ENCODE measurements at regions not wholly inside any gene's neighbourhood (a gene's known extent, or its start where the extent isn't known, plus 50 kb on each side); places are given as distances from the start of the nearest gene placed in this dataset.
"Not testable (repeated sequence)": the region's sequence is repeated elsewhere in the genome, so short reads cannot be mapped to it uniquely, and the experiment has no call there.

DNA sequence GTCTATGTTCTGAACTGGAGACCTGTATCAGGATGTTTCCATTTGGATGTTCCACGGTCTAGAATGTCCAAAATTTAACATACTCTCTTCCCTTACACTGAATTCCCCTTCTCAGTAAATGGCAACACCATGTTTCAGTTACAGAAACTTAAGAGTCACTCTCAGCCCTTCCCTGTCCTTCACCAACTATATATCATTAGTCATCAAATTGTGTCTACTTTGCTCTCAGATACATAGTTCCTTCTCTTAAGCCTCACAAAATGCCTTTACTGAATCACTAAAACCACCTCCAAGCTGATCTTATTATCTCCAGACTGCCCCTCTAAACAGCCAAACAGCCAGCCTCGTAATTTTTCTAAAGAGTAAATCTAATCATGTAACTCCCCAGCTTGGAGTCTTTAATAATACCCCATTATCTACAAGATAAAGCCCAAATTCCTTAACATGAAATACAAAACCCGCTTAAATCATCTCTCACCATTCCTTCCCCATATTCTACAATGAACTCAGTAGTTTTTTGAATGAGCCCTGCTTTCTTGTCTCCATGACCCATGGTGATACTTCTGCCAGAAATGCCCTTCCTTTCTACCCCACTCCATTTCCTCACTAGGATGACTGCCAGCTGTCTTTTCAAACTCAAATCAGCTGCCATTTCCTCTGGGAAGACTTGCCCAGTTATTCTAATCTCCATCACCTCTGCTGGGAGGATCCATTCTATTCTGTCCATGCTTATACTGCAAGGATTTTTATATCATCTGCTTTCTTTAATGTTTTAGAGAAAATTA lies 102.7 kb upstream of the ARHGAP42 start:
- no peak for DNase-seq

DNA sequence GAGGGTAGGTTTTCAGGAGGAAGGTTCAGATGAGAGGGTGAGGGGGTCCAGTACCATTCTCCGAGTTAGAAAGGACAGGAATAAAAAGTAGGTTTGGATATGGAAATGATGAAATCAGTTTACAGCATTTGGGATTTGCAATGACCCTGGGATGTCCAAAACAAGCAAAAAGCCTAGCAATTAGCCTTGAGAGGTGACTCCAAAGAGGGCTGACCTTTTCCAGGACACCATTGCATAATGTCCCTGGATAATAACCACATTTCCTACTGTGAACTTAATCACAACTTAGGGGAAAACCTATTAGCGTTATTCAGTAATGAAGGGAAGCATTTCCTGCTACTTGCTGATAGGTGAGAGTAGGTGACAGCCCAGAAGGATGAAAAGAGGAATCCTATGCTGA lies 101.4 kb upstream of the ARHGAP42 start:
- DNase-seq = no peak

DNA sequence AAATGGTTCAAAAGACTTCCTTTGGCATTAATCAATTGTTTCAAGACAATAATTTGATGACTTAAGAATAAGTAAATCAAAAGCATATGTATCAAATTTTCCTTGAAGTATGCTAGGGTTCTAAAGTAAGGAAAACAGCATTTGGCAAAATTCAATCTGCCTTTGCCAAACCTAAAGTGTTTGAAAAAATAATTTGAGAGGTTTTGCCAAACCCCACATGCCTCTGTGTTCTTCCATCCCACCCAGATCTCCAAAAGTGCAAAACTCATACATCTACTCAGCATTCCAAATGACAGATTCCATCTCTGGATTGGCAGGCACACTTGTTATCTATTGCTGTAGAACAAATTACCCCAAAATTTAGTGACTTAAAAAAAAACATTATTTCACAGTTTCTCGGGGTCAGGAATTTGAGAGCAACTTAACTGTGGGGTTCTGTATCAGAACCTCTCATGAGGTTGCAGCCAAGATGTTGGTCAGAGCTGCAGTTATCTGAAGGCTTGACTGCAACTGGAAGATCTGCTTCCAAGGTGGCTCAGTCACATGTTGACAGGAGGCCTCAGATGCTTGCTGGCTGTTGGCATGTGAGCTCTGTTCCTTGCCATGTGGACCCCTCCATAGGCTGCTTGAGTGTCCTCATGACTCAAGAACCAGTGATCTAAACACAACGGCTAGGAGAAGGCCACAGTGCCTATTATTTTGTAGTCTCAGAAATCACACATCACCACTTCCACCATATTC lies 100.6 kb upstream of the ARHGAP42 start:
- no peak for DNase-seq

DNA sequence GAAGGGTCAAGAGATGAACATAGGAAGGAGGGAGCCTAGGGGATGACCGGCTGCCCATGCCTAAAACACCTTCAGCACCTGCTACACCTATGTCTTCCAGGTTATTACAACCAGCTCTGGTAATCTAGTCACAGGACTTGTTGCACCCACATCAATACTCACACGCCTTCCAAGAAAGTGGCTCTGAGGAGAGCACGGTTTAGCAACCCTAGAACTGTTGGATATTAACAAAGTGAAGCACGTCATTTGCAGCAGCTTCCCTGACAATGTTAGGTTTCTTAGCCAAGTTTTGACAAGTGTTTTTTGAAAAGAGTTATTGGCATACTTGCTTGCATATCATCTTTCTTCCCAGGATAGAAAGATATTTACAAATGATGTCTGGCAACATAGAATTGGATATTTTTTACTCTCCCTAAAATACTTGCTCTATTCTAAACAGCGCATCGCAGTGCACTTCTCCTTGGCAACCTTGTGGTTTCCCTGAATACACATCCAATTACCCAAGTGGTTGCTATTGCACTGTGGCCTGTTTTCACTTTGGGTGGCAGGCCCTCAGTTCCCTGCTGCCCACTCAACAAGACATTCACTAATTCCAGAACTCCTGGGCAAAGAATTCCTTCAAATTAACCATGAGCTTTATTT lies 94.3 kb upstream of the ARHGAP42 start:
- no peak for DNase-seq

DNA sequence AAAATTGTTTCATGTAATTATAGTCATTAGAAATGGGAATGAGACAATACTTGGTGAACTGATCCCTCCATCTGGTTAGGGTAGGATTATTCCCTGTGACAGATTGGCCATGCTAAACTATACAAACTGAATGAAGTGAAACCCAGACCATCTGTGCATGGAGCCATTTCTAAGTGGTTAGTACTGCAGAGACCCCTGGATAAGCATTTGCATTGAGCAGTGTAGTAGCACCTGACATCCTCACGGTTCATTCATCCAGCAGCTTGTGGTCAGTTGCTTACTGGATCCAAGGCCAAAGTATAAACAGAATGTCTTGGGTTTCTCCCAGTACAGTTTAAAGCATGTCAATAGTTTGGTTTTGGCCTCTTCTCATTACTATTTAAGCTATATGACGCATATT lies 93.8 kb upstream of the ARHGAP42 start:
- no peak for DNase-seq

DNA sequence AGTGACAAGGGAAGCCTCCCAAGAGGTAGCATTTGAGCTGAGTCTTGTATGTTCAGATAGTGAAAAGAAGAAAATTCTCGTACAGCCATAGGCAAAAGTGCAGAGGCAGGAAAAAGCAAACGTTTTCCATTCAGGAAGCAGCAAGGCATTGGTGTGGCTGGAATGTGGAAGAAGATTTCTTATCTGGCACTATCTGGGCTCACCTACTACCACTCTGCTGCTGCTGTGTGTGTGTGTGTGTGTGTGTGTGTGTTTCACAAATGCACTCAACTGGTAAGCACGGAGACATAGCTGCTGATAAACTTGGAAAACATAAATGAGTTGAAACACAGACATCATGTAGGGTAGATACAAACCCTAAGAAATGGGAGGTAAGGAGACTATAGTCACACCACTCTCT lies 92.8 kb upstream of the ARHGAP42 start:
- DNase-seq = no peak

DNA sequence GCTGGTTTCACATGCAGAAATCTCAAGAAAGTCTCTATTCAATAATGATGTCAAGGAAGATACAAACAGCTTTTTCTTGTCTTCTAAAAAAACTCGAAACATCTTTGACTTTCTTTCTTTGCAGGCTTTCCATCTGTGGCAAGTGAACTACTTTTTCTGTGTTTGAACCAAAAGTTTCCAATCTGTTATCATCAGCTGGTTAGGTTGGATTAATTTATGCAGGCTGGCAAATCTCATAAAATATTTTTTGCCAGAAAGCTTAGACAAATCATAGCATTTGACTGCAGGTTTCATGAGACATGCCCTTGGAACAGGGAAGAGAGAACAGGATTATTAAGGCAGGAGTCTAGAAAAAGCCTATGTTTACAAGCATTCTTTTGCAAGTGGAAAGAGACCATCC lies 86.1 kb upstream of the ARHGAP42 start:
- no peak for DNase-seq

DNA sequence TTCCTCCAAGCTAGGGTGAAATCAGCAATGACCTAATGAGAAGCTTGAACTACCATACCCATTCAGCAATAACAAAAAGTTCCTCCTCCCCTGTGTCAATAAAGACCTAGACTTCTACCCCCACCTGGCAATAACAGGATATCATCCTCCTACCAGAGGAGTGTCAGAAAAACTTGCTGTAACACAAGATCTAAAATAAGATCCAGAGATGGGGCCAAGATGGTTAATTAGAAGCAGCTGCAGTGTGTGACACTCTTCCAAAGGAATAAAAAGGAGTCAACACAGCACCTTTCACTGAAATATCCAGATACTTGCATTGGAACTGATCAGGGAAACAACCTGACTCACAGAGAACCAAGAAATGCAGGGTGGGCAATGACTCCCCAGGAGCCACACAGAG lies 84.4 kb upstream of the ARHGAP42 start:
- DNase-seq = no peak

DNA sequence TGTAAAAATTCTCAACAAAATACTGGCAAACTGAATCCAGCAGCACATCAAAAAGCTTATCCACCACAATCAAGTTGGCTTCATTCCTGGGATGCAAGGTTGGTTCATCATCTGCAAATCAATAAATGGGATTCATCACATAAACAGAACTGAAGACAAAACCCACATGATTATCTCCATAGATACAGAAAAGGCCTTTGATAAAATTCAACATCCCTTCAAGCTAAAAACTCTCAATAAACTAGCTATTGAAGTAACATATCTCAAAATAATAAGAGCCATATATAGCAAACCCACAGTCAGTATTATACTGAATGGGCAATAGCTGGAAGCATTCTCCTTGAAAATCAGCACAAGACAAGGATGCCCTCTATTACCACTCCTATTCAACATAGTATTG lies 79.3 kb upstream of the ARHGAP42 start:
- DNase-seq = not testable (repeated sequence)

DNA sequence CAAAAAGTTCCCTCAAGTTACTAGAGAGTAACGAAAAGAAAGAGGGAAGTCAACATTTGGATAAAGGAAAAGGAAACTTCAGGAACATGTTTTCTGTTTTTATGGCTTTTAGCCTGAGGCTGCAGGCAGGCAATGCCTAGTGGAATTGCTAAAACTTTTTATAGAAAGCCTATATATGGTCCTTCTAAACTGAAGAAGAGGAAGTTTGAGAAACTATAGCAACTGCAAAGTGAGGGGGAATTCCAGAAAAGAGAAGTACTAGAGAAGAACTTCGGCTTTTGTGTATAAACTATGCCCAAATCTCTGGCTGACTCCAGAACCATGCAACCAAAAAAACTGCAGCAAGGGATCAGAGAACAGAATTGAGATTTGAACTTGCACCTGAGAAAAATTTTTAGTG lies 74.3 kb upstream of the ARHGAP42 start:
- DNase-seq = no peak

DNA sequence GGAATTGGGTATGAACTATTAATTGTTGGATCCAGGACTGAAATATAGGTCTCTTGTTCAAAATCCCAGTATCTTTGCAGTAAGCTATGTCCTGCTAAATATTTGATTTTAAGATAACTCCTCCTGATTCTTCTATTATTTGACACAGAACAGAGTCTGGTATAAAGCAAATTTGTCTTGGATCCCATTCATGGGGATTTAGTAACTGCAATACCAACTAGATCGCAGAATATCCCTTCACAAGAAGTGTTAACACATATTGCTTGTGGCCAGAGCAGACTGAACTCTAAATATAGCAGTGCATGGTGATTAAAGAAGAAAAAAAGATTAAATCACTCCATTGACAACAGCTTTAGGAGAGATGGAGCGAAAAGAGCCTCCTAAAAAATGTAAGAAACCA lies 68.2 kb upstream of the ARHGAP42 start:
- DNase-seq = no peak

DNA sequence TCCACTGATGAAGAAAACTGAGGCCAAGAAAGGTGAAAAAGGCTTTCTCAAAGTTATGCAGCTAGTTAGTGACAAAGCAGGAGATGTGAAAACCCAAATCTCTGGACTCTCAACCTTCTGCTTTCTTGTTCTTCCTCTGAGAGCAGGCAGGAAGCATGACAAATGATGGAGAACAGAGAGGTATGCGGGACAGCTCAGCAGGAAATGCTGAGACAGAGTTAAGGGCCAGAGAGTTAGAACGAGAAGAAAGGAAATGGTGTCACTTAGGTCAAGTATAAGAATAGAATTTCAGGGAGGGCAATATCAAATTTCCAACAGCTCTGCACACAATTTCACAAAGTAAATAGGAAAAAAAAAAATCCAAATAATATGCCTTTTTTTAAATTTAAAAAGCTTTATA lies 67.6 kb upstream of the ARHGAP42 start:
- DNase-seq = no peak

DNA sequence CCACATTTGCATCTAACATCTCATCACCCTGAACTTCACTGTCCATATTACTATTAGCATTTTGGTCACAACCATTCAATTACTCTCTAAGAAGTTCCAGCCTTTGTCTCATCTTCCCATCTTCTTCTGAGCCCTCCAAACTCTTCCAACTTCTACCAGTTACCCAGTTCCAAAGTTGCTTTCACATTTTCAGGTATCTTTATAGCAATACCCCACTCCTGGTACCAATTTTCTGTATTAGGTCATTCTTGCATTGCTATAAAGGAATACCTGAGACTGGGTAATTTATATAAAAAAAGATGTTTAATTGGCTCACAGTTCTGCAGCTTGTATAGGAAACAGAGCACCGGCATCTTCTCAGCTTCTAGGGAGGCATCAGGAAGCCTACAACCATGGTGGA lies 64.7 kb upstream of the ARHGAP42 start:
- no peak for DNase-seq

DNA sequence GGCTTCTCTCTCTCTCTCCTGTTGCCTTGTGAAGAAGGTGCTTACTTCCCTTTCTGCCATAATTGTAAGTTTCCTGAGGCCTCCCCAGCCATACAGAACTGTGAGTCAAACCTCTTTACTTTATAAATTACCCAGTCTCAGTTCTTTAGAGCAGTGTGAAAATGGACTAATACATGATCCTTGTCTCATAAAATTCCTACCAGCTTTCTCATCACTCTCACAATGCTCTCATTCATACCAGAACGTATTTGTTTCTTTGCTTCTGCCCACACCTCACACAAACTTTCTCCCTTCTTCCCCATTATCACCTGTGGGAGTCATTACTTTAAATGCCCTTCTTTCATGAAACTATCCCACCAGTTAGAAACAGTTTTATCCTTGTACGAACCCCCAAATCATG lies 62.7 kb upstream of the ARHGAP42 start:
- DNase-seq = no peak

DNA sequence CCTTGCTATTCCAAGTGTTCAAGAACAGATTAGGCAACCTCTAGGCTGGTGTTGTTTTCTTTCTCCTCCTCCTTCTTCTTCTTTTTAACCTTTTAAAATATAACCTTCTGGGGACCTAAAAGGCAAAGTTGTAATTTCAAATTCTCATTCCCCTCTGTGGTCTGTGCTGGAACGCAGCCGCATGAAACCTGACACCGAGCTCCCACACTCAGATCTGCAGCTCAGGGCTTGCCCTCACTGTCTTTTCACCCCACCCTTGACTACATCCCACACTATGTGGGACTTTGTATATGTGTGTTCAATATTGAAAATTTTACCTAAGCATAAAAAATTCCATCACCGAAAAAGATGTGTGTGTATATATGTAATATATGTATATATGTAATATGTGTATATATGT lies 62.0 kb upstream of the ARHGAP42 start:
- DNase-seq = no peak

DNA sequence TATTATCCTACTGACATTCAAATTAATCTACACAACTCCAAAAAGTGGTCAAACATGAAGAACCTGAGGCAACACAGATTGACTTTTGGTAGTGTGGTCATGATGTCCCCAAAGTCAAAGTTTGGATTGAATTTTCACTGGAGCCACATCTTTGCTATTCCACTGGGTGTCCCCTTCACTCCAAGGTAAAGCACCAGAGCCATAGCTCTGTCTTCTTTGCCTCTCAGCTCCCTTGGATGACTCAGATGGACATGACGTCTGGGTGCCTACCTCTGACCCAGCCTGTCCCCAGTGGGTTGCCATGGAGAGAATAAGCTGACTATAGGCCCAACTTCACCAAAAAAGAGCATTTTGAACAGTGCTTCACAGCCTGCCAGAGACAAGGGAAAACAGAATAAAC lies 57.4 kb upstream of the ARHGAP42 start:
- no peak for DNase-seq

DNA sequence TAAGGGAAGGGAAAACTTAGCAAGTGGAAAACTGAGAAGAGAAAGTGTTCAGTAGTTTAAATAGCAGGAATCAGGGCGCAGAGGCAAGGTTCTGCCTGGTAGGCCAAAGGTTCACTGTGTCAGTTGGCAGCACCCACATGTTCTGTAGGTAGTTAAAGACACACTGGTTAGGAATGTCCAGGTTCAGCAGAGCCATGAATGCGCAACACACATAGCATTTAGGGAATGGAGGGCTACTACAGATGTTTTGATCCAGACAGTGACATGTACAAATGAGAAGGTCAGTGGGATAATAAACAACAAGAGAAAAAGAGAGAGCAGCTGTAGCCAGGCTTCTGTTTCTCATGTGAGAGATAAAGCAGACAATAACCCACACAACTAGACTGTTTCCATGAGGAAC lies 56.2 kb upstream of the ARHGAP42 start:
- DNase-seq = no peak

DNA sequence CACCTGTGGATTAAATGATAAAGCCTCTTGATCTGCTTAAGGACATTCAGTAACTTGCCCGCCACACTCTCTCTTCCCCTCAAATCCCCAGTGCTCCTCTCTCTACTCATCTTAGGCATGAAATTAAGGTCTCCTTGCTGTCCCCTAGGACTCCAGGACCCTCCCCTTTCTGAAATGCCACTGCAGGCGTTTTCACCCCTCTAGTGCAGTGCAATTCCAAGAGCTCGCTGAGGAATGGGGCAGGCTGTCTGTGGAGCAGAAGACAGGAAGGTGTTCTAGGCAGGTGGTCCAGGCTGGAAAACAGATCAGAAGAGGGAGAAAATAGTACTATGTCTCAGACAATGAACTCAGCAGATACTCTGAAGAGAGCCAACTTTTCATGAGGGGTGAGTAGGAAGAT lies 55.8 kb upstream of the ARHGAP42 start:
- no peak for DNase-seq

DNA sequence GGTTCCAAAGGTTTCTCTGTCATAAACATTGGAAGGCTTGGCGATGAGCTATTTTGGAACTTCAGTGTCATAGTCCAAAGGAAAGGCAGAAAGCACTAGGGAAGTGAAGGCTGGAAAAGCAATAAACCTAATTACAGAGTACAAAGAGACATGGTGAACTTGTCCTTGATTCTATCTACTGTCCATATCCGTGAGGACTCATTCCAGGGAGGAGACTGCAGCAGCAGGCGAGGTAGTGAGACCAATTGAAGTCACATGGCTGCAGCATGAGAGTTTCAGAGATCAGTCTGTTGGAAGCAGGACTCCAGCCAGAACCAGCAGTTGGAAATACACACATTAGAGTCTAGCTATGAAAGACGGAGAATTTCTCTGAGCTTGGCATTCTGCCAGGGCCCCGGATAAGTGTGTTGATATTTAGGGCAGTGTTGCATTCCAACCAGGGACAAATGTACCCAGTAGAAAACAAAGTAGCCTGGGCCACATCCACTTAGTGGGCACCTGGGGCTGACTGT lies 54.1 kb upstream of the ARHGAP42 start:
- no peak for DNase-seq

DNA sequence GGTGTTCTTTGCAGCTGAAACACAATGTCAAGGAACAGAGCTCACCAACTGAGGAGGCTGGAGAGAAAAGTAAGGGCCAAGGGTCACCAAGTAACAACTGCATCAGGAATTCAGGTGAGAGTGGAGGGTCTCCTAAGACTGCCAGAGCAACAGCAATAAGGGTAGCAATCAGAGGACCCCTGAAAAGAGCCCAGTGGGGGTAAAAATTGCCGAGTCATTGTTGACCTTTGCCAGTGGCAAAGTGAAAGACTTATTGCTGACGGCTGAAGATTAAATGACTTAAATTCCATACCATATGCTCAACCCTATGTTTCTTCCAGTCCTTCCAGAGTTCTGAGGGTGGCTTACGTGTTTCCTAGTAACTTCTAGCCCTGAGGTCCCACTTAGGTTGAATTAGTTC lies 51.9 kb upstream of the ARHGAP42 start:
- DNase-seq = no peak

DNA sequence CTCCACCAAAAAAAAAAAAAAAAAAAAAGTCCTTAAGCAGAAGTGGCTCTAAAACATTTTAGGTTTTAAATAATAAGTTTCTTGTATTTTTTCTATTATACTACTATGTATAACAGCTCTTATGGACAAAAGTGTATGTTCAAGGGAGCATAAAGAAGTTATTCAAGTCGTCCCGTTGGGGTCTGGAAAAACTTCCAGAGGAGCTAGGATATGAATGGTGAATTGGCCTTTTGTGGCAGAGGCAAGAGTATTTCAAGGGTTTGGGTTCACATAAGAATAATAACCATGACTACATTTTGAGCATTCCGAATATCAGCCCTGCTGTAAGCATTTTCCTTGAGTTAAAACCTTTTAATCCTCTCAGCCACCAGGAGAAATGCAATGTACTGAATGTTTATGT lies 50.6 kb upstream of the ARHGAP42 start:
- no peak for DNase-seq
